VCaP (cell line): ENCODE measurements at regions not wholly inside any gene's neighbourhood (a gene's known extent, or its start where the extent isn't known, plus 50 kb on each side); places are given as distances from the start of the nearest gene placed in this dataset.

Source experiments
- H3K27ac ChIP-seq: fragments of 450-650 bp; 2 replicates; pipeline ENCODE4 v1.5.1; 2017
- CTCF ChIP-seq: fragments of 450-650 bp; conservative IDR thresholded peaks from 2 replicates; pipeline ENCODE4 v1.5.1; 2017; ENCODE audit warnings: mild to moderate bottlenecking, moderate library complexity

- TF ChIP-seq CTCF = no peak
- H3K27ac ChIP-seq = no peak overlapping the region
Observed at GRCh38 chr3:105996781-105997180, 128.0 kb upstream of the CBLB start.

GRCh38 chr3:105997466-105997799 is 128.6 kb upstream of the CBLB start:
- TF ChIP-seq CTCF = no peak
- H3K27ac ChIP-seq = no peak overlapping the region

GRCh38 chr3:105997800-105998526 is 129.2 kb upstream of the CBLB start:
- TF ChIP-seq CTCF = no peak

GRCh38 chr3:105999856-106000255 is 131.0 kb upstream of the CBLB start:
- no peak for TF ChIP-seq CTCF
- H3K27ac ChIP-seq = no peak overlapping the region

More at GRCh38 chr3:105997800-105998526, 129.2 kb upstream of the CBLB start:
- H3K27ac ChIP-seq = no peak overlapping the region

GRCh38 chr3:106001923-106002322 is 133.1 kb upstream of the CBLB start:
- H3K27ac ChIP-seq = no peak overlapping the region
- no peak for TF ChIP-seq CTCF

- no peak for TF ChIP-seq CTCF
- no peak overlapping the region for H3K27ac ChIP-seq
Observed at GRCh38 chr3:106004137-106004681, 135.4 kb upstream of the CBLB start.

- TF ChIP-seq CTCF = no peak
- H3K27ac ChIP-seq = no peak overlapping the region
Observed at GRCh38 chr3:106004826-106005225, 136.0 kb upstream of the CBLB start.
